ENCODE measurements at regions not wholly inside any gene's neighbourhood (a gene's known extent, or its start where the extent isn't known, plus 50 kb on each side); places are given as distances from the start of the nearest gene placed in this dataset.

- intact Hi-C loops (cut with micrococcal nuclease; ENCODE audit: unreplicated experiment) = no loop called here
- DNase-seq (ENCODE audit: low spot score) (no peak), FAIRE-seq (no peak), ATAC-seq (no peak)
- Histone ChIP-seq H3K9ac (ENCODE audit: insufficient read depth, low read depth, low read length) (no peak overlapping the region), H3K9me3 (ENCODE audit: low read length) (no peaks in the 10 kb centered on the region), H3K4me2 (ENCODE audit: low read depth, low read length) (no peak overlapping the region), H3K27ac (ENCODE audit: extremely low read length, insufficient read depth, low read length) (no peak overlapping the region), H2AFZ (ENCODE audit: low read length) (no peak overlapping the region), H3K79me2 (ENCODE audit: insufficient read depth, low read length) (no peaks in the 10 kb centered on the region), H3K4me3 (replicated peaks in 1 of 3; ENCODE audit: insufficient read depth in 1 of 3, low read depth in 2 of 3, low read length in 3 of 3) (no peak overlapping the region), H3K4me1 (ENCODE audit: insufficient read depth, low read length) (no peaks in the 10 kb centered on the region), H3K27me3 (ENCODE audit: control insufficient read depth in 1 of 2, insufficient read depth in 2 of 2, low read length in 2 of 2) (peaks cover 0 to 7% of the 10 kb centered on the region in 2 experiments; a peak in 1 of 5 replicates), H4K20me1 (ENCODE audit: insufficient read depth, low read length) (no peaks in the 10 kb centered on the region), H3K36me3 (replicated peaks in 1 of 2; ENCODE audit: control insufficient read depth in 1 of 2, insufficient read depth in 2 of 2, low read length in 2 of 2) (no peaks in the 10 kb centered on the region)
- BruUV-seq (replicated peaks) = no TSS peak
- ChIA-PET CTCF (ENCODE audit: low intra/inter-chr PET ratio, low total read pairs) (no interaction called here), POLR2A (no interaction called here)
- TF ChIP-seq SOX6 (IDR thresholded peaks at IDR 0.05) = no peak
- no peak for TF ChIP-seq SOX6 (CRISPR knock-in tag; IDR thresholded peaks at IDR 0.05)
- no peak for TF ChIP-seq ZNF609 (CRISPR knock-in tag; IDR thresholded peaks at IDR 0.05; ENCODE audit: borderline replicate concordance)
- TF ChIP-seq MBNL3 (CRISPR knock-in tag; conservative IDR thresholded peaks at IDR 0.05) = no peak
- no peak for TF ChIP-seq NR2F1 (CRISPR knock-in tag; IDR thresholded peaks at IDR 0.05)
- 50% methylated on average over 7 of the region's 7 CpGs for WGBS (ENCODE audit: low lambda C conversion rate)
- in situ Hi-C loops (cut with HindIII; ENCODE audit: extremely low pct_ligation_motif_present, low pct_unique_long_range_greater_than_20kb) = no loop called here
Observed at GRCh38 chr6:166784691-166785090, 157.6 kb upstream of the RPS6KA2 start.

Measured in HepG2 (cell line).